ENCODE measurements at regions not wholly inside any gene's neighbourhood (a gene's known extent, or its start where the extent isn't known, plus 50 kb on each side); places are given as distances from the start of the nearest gene placed in this dataset.

DNA sequence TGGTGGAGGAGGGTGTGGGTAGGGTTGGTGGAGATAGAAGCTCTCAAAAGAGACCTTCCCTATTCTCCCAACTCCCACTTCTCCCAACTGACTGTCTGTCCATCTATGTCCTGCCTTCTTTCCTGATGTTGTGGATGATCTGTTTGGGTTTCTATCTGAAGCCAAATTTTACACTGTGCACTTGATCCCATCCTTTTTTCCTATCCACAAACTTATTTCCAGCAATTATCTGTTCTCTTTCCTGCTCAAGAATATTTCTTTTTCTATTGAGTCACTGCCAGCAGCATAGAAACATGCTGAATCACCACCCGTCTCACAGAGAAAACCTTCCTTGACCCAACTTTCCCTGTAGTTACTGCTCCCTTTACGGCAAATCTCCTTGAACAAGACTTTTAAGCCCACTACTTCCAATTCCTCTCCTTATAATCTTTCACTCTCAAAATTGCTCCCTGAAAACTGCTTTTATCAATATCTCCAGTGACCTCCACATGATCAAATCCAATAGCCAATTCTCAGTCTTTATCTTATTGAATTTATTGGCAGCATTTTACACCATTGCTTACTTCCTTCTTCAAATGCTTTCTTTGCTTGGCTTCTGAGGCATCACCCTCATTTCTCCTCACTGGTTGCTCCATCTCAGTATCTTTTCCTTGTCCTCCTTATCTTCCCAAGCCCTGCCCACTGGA lies 141.2 kb upstream of the SLC7A14 start:
- no peak for DNase-seq
- TF ChIP-seq, protein P1, sequence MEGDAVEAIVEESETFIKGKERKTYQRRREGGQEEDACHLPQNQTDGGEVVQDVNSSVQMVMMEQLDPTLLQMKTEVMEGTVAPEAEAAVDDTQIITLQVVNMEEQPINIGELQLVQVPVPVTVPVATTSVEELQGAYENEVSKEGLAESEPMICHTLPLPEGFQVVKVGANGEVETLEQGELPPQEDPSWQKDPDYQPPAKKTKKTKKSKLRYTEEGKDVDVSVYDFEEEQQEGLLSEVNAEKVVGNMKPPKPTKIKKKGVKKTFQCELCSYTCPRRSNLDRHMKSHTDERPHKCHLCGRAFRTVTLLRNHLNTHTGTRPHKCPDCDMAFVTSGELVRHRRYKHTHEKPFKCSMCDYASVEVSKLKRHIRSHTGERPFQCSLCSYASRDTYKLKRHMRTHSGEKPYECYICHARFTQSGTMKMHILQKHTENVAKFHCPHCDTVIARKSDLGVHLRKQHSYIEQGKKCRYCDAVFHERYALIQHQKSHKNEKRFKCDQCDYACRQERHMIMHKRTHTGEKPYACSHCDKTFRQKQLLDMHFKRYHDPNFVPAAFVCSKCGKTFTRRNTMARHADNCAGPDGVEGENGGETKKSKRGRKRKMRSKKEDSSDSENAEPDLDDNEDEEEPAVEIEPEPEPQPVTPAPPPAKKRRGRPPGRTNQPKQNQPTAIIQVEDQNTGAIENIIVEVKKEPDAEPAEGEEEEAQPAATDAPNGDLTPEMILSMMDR (IDR thresholded peaks at IDR 0.05; ENCODE audit: low read depth, low read length), result no peak
- no peaks in the 10 kb centered on the region for H3K9me3 ChIP-seq (ENCODE audit: severe bottlenecking)
- H3K36me3 ChIP-seq, result no peaks in the 10 kb centered on the region
- H3K27ac ChIP-seq, result no peak overlapping the region
- no peaks in the 10 kb centered on the region for H3K27me3 ChIP-seq (ENCODE audit: insufficient read depth, low read depth, severe bottlenecking)
- no peak overlapping the region for H3K4me3 ChIP-seq (ENCODE audit: low read depth, low read length)

DNA sequence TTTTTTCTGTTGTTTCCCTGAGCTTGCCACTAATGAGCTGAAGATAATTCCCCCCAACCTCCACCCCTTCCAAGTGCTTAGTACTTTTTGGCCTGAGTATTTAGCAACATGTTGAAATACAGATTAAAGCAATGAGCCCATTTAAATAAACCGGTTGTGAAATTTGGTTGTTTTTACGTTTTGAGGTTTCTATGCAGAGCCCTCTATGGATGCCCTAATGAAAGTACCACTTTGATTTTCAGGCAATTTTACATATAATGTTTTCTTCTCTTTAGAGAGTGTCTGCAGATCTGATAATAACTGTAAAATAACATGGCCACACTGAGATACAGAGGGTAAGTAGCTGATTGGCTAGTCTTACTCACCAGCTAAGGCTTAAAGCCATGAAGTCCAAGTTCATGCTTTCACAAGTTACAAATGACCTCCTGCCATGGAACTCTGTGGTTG lies 139.4 kb upstream of the SLC7A14 start:
- Histone ChIP-seq H3K4me3 (ENCODE audit: low read depth, low read length) (no peak overlapping the region), H3K9me3 (ENCODE audit: severe bottlenecking) (no peaks in the 10 kb centered on the region), H3K36me3 (no peaks in the 10 kb centered on the region), H3K27ac (no peak overlapping the region), H3K27me3 (ENCODE audit: insufficient read depth, low read depth, severe bottlenecking) (no peaks in the 10 kb centered on the region)
- TF ChIP-seq, protein P1 (IDR thresholded peaks at IDR 0.05; ENCODE audit: low read depth, low read length), result no peak
- DNase-seq, result no peak

DNA sequence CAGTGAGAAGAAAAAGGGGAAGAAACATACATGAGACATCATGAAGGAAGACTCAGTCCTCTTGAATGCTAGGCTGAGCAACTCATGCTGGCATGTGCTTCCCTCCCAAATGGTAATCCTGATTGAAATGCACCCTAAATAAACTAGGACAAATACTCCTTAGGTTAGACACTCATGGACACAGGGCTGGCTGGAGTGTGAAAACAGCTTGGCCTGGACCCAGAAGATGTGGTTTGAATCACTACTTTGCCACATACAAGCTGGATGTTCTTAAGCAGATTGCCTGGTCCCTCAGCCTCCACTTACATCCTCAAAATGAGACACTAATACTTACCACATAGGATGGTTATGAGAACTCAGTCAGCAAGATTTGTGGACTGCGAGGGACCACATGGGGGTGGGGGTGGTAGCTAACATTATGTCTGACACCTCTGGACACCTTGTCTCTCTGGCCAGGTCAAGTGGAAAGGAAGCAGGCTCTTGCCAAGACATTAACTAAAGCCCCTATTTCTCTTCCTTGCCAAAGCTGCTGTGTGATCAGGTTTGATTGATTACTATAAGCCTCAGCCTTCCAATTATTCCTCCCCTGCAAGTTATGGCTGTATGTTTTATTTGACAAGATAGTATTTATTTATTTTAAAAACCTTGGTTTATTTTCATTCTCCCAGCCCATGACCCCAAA lies 138.9 kb upstream of the SLC7A14 start:
- no peaks in the 10 kb centered on the region for H3K9me3 ChIP-seq (ENCODE audit: severe bottlenecking)
- H3K4me3 ChIP-seq (ENCODE audit: low read depth, low read length), result no peak overlapping the region
- TF ChIP-seq, protein P1 (IDR thresholded peaks at IDR 0.05; ENCODE audit: low read depth, low read length), result no peak
- no peak for DNase-seq
- no peak overlapping the region for H3K27ac ChIP-seq
- no peaks in the 10 kb centered on the region for H3K36me3 ChIP-seq
- no peaks in the 10 kb centered on the region for H3K27me3 ChIP-seq (ENCODE audit: insufficient read depth, low read depth, severe bottlenecking)

DNA sequence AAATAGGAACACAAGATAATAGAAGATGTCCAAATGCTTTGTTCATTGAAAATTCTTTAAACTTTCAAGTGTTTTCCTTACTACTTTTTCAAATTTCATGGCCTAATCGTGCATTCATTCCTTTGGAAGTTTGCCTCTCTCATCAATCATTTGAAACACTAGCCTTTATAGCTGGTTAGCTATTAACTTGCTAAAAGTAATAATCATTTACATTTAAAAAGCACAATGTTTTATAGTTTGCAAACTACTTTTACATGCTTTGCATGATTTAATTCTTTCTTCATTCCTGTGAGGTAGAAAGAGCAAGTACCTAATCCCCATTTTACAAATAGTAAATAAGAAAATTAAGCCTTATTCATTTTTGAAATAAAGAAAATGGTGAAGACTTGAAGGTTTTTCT lies 137.4 kb upstream of the SLC7A14 start:
- DNase-seq, result no peak
- no peaks in the 10 kb centered on the region for H3K27me3 ChIP-seq (ENCODE audit: insufficient read depth, low read depth, severe bottlenecking)
- no peak overlapping the region for H3K27ac ChIP-seq
- H3K4me3 ChIP-seq (ENCODE audit: low read depth, low read length), result no peak overlapping the region
- TF ChIP-seq, protein P1 (IDR thresholded peaks at IDR 0.05; ENCODE audit: low read depth, low read length), result no peak
- H3K9me3 ChIP-seq (ENCODE audit: severe bottlenecking), result no peaks in the 10 kb centered on the region
- no peaks in the 10 kb centered on the region for H3K36me3 ChIP-seq

DNA sequence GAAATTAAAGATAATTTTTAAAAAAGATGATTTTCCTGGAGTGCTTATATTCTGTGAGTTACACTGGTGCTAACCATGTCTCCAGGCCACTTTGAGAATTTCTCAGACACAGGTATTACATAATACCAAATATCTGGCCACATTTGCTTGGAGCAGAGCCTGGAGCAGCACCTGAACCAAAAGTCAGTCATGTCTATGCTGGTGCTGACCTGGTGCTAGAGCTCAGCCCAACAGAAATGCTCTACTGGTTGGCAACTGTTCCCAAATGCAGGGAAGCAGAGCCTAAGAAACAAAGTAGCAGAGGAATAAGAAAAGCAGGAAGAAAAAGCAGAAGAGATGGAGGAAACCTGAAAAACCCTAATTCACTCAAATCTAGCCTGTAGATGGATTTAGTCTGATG lies 135.7 kb upstream of the SLC7A14 start:
- Histone ChIP-seq H3K36me3 (no peaks in the 10 kb centered on the region), H3K4me3 (ENCODE audit: low read depth, low read length) (no peak overlapping the region)

More for the DNA sequence above, 135.7 kb upstream of the SLC7A14 start:
- Histone ChIP-seq H3K27me3 (ENCODE audit: insufficient read depth, low read depth, severe bottlenecking) (no peaks in the 10 kb centered on the region), H3K27ac (no peak overlapping the region), H3K9me3 (ENCODE audit: severe bottlenecking) (no peaks in the 10 kb centered on the region)
- TF ChIP-seq, protein P1 (IDR thresholded peaks at IDR 0.05; ENCODE audit: low read depth, low read length), result no peak
- no peak for DNase-seq

All from WERI-Rb-1 (cell line).